ENCODE measurements at regions not wholly inside any gene's neighbourhood (a gene's known extent, or its start where the extent isn't known, plus 50 kb on each side); places are given as distances from the start of the nearest gene placed in this dataset.
A peak's percentile ranks its signal among the peaks of the same experiment; 100 is the strongest.

GRCh38 chr15:70535955-70536338, 227.4 kb downstream of the UACA start:
- H2BK12ac ChIP-seq (ENCODE audit: low read depth, low read length), result no peak overlapping the region
- CTCF ChIA-PET (ENCODE audit: partially characterized antibody), result interaction anchor here (0.8 to 1.5 kb wide), 6 partner anchors 10 to 33 kb away, joined by 3 to 4 read pairs (median 4); no protein-coding TSS in a partner anchor
- H2BK20ac ChIP-seq (ENCODE audit: low read length), result no peak overlapping the region
- TF ChIP-seq CEBPB (IDR thresholded peaks at IDR 0.05; ENCODE audit: low read depth, low read length) (no peak), KDM1A (IDR thresholded peaks at IDR 0.05; ENCODE audit: borderline replicate concordance, low read length) (peak; percentile 85; the same call in 1 of the 2 replicates), HDAC2 (IDR thresholded peaks at IDR 0.05; ENCODE audit: borderline replicate concordance in 1 of 2, low read depth in 2 of 2, low read length in 2 of 2) (peak in 1 of 2 experiments; percentile 79; a peak in 1 of 4 replicates)
- POLR2A ChIA-PET (ENCODE audit: partially characterized antibody), result no interaction called here
- no peaks in the 10 kb centered on the region for H3K79me2 ChIP-seq (ENCODE audit: control insufficient read depth in 1 of 2, insufficient read depth in 2 of 2, low read length in 2 of 2)
- H3K4me3 ChIP-seq (ENCODE audit: extremely low read depth in 1 of 4, insufficient read depth in 2 of 4, low read depth in 3 of 4, low read length in 4 of 4), result no peak overlapping the region
- H3K56ac ChIP-seq (replicated peaks; ENCODE audit: insufficient read length, low read depth, low read length), result no peak overlapping the region
- H3K23ac ChIP-seq (ENCODE audit: insufficient read length), result no peak overlapping the region
- H3K36me3 ChIP-seq (ENCODE audit: control insufficient read depth in 2 of 4, insufficient read depth in 4 of 4, low read length in 3 of 4), result no peaks in the 10 kb centered on the region
- 91% methylated on average over 4 of the region's 4 CpGs; no CpG with 5 or more reads in 1 of the 2 experiments for WGBS, 2 experiments (ENCODE audit: extremely low coverage in 1 of 2, insufficient coverage in 1 of 2, insufficient read length in 1 of 2, insufficient replicate concordance in 2 of 2, low coverage in 1 of 2, low lambda C conversion rate in 2 of 2, missing lambda C conversion rate in 1 of 2)
- H3K4me2 ChIP-seq (ENCODE audit: insufficient read depth in 1 of 2, low read depth in 2 of 2, low read length in 2 of 2), result no peak overlapping the region
- no peak overlapping the region for H3K27ac ChIP-seq (ENCODE audit: low read depth, low read length)
- H2AK5ac ChIP-seq (ENCODE audit: low read depth, low read length), result no peak overlapping the region; the same call in 1 of the 2 replicates
- no peak for FAIRE-seq
- no peaks in the 10 kb centered on the region for H3K27me3 ChIP-seq (replicated peaks in 1 of 4; ENCODE audit: control insufficient read depth in 3 of 4, extremely low read depth in 1 of 4, insufficient read depth in 3 of 4, low read length in 3 of 4)
- H2BK120ac ChIP-seq (replicated peaks; ENCODE audit: low read depth, low read length), result no peak overlapping the region
- H3K18ac ChIP-seq (ENCODE audit: extremely low read depth, low read length), result no peak overlapping the region
- H4K91ac ChIP-seq (replicated peaks; ENCODE audit: insufficient read length, low read length), result no peak overlapping the region
- no peaks in the 10 kb centered on the region for H4K20me1 ChIP-seq (replicated peaks in 1 of 2; ENCODE audit: control insufficient read depth in 1 of 2, insufficient read depth in 2 of 2, low read length in 2 of 2)
- H3K4ac ChIP-seq (replicated peaks; ENCODE audit: insufficient read length, low read depth, low read length), result no peak overlapping the region
- H2BK15ac ChIP-seq (ENCODE audit: low read length), result no peak overlapping the region
- peak overlapping the region; percentile 28; the same call in 1 of the 2 replicates for H2AFZ ChIP-seq (ENCODE audit: low read length)
- no peak overlapping the region for H3K9ac ChIP-seq (replicated peaks in 1 of 4; ENCODE audit: extremely low read depth in 1 of 4, low read depth in 3 of 4, low read length in 3 of 4)
- H2BK5ac ChIP-seq (ENCODE audit: low read depth, low read length), result no peak overlapping the region
- peaks cover 0 to 4% (median 0%) of the 10 kb centered on the region in 4 experiments; a peak in 2 of 7 replicates for H3K4me1 ChIP-seq (replicated peaks in 1 of 4; ENCODE audit: control insufficient read depth in 3 of 4, insufficient read depth in 4 of 4, low read length in 3 of 4)
- H3K14ac ChIP-seq (ENCODE audit: insufficient read length), result no peak overlapping the region
- no peaks in the 10 kb centered on the region for H3K9me3 ChIP-seq (ENCODE audit: insufficient read depth in 2 of 2, low read depth in 1 of 2, low read length in 1 of 2)
- no peaks in the 10 kb centered on the region for H3K79me1 ChIP-seq (ENCODE audit: low read depth, low read length)
- H4K8ac ChIP-seq (ENCODE audit: extremely low read depth, insufficient read depth, low read length), result no peak overlapping the region
- no peak overlapping the region for H4K5ac ChIP-seq (ENCODE audit: insufficient read length, low read depth, low read length)
- peak in 1 of 2 experiments; percentile 42 for DNase-seq (ENCODE audit: low read depth in 1 of 2, low spot score in 2 of 2)
- H3K23me2 ChIP-seq (ENCODE audit: low read depth, low read length), result peaks cover 1% of the 10 kb centered on the region; the same call in 1 of the 2 replicates

Measured in H1 (cell line).